HG03196 (cell line): ENCODE measurements at regions not wholly inside any gene's neighbourhood (a gene's known extent, or its start where the extent isn't known, plus 50 kb on each side); places are given as distances from the start of the nearest gene placed in this dataset.
"Not testable (repeated sequence)": the region's sequence is repeated elsewhere in the genome, so short reads cannot be mapped to it uniquely, and the experiment has no call there.

Experiments
- ATAC-seq: cut with Tn5 transposase; IDR thresholded peaks from one replicate; pipeline ENCODE4 v1.9.1; 2021; ENCODE audit not compliant: unreplicated experiment

- no peak for ATAC-seq
Measured at GRCh38 chr10:8173243-8173865, 118.9 kb downstream of the GATA3 start.

GRCh38 chr10:8173866-8174243 lies 119.4 kb downstream of the GATA3 start:
- ATAC-seq = no peak

- ATAC-seq = no peak
Measured at GRCh38 chr10:8174762-8175161, 120.3 kb downstream of the GATA3 start.

- ATAC-seq = not testable (repeated sequence)
Measured at GRCh38 chr10:8177526-8177925, 123.0 kb downstream of the GATA3 start.

GRCh38 chr10:8179773-8180172 lies 125.3 kb downstream of the GATA3 start:
- not testable (repeated sequence) for ATAC-seq

GRCh38 chr10:8180360-8181109 lies 126.0 kb downstream of the GATA3 start:
- no peak for ATAC-seq

- ATAC-seq = no peak
Measured at GRCh38 chr10:8181496-8182157, 127.1 kb downstream of the GATA3 start.

- no peak for ATAC-seq
Measured at GRCh38 chr10:8182806-8183205, 128.3 kb downstream of the GATA3 start.

GRCh38 chr10:8183241-8183704 lies 128.8 kb downstream of the GATA3 start:
- ATAC-seq = peak; percentile 73

GRCh38 chr10:8187171-8187666 lies 132.7 kb downstream of the GATA3 start:
- ATAC-seq = no peak

- no peak for ATAC-seq
Measured at GRCh38 chr10:8189458-8189857, 135.0 kb downstream of the GATA3 start.

GRCh38 chr10:8192301-8192700 lies 137.8 kb downstream of the GATA3 start:
- ATAC-seq = no peak

GRCh38 chr10:8193546-8193945 lies 139.1 kb downstream of the GATA3 start:
- no peak for ATAC-seq

- ATAC-seq = no peak
Measured at GRCh38 chr10:8194050-8194449, 139.6 kb downstream of the GATA3 start.

GRCh38 chr10:8206882-8207281 lies 152.4 kb downstream of the GATA3 start:
- no peak for ATAC-seq

GRCh38 chr10:8211631-8212030 lies 157.1 kb downstream of the GATA3 start:
- ATAC-seq = no peak

GRCh38 chr10:8213735-8214134 lies 159.2 kb downstream of the GATA3 start:
- ATAC-seq = no peak

- no peak for ATAC-seq
Measured at GRCh38 chr10:8214587-8214986, 160.1 kb downstream of the GATA3 start.

GRCh38 chr10:8216893-8217292 lies 162.4 kb downstream of the GATA3 start:
- ATAC-seq = no peak

GRCh38 chr10:8221451-8221850 lies 167.0 kb downstream of the GATA3 start:
- ATAC-seq = no peak

- ATAC-seq = no peak
Measured at GRCh38 chr10:8224591-8224990, 170.1 kb downstream of the GATA3 start.

- no peak for ATAC-seq
Measured at GRCh38 chr10:8225187-8225586, 170.7 kb downstream of the GATA3 start.
